Neuronal stem cell (in vitro differentiated cells): ENCODE measurements at regions not wholly inside any gene's neighbourhood (a gene's known extent, or its start where the extent isn't known, plus 50 kb on each side); places are given as distances from the start of the nearest gene placed in this dataset.

Experiments
- DNase-seq: peaks from one replicate; pipeline ENCODE4 v3.0.0-alpha.2; 2013; ENCODE audit warnings: low spot score
- H2AFZ ChIP-seq: one replicate; pipeline ENCODE4 v1.6.1; 2013; ENCODE audit warnings: mild to moderate bottlenecking, low read length, inconsistent platforms
- H2AK5ac ChIP-seq: 2 replicates; pipeline ENCODE4 v1.6.1; 2013; ENCODE audit warnings: low read depth, mild to moderate bottlenecking, inconsistent platforms, low read length, moderate library complexity, mixed read lengths
- H2BK120ac ChIP-seq: 2 replicates; pipeline ENCODE4 v1.6.1; 2013; ENCODE audit warnings: low read depth, mild to moderate bottlenecking, inconsistent platforms, low read length, moderate library complexity, mixed read lengths
- H2BK12ac ChIP-seq: one replicate; pipeline ENCODE4 v1.6.1; 2013; ENCODE audit warnings: low read length, inconsistent platforms
- H2BK15ac ChIP-seq: 2 replicates; pipeline ENCODE4 v1.6.1; 2013; ENCODE audit warnings: mild to moderate bottlenecking, low read length, inconsistent platforms, mixed read lengths
- H2BK5ac ChIP-seq: one replicate; pipeline ENCODE4 v1.6.1; 2013; ENCODE audit warnings: inconsistent platforms, mild to moderate bottlenecking, low read length, moderate library complexity
- H3K14ac ChIP-seq: one replicate; pipeline ENCODE4 v1.6.1; 2013; ENCODE audit warnings: low read length, inconsistent platforms
- H3K18ac ChIP-seq: 2 replicates; pipeline ENCODE4 v1.6.1; 2013; ENCODE audit warnings: low read length, inconsistent platforms
- H3K23ac ChIP-seq: 2 replicates; pipeline ENCODE4 v1.6.1; 2013; ENCODE audit warnings: low read depth, mild to moderate bottlenecking, mixed read lengths, low read length, inconsistent platforms; ENCODE audit not compliant: poor library complexity
- H3K27ac ChIP-seq: replicated peaks from 3 replicates; pipeline ENCODE4 v1.5.1; 2013; ENCODE audit warnings: low read length, inconsistent platforms
- H3K27me3 ChIP-seq, 3 experiments: 2 replicates each; pipeline ENCODE4 v1.6.1; 2013; ENCODE audit warnings: low read length in 3 of 3, mild to moderate bottlenecking in 2 of 3, inconsistent platforms in 1 of 3, low read depth in 1 of 3, mixed read lengths in 1 of 3, moderate library complexity in 1 of 3; ENCODE audit not compliant: control insufficient read depth in 3 of 3, insufficient read depth in 3 of 3
- H3K36me3 ChIP-seq, 2 donors: replicated peaks in 1 of 2; 2 replicates each; pipeline ENCODE4 v1.6.1; 2013; ENCODE audit warnings: low read length in 2 of 2; ENCODE audit not compliant: control insufficient read depth in 2 of 2, insufficient read depth in 2 of 2
- H3K4ac ChIP-seq: 2 replicates; pipeline ENCODE4 v1.6.1; 2013; ENCODE audit warnings: inconsistent platforms, mild to moderate bottlenecking, low read length, moderate library complexity
- H3K4me1 ChIP-seq, 2 donors: 1 replicate in 1 of 2; 2 replicates in 1 of 2; pipeline ENCODE4 v1.6.1; 2013; ENCODE audit warnings: low read length in 2 of 2, low read depth in 1 of 2; ENCODE audit not compliant: control insufficient read depth in 2 of 2, insufficient read depth in 1 of 2
- H3K4me2 ChIP-seq: one replicate; pipeline ENCODE4 v1.6.1; 2013; ENCODE audit warnings: mild to moderate bottlenecking, low read length, inconsistent platforms; ENCODE audit not compliant: insufficient read depth, poor library complexity, severe bottlenecking
- H3K4me3 ChIP-seq, 2 donors: 2 replicates each; pipeline ENCODE4 v1.5.1; 2013; ENCODE audit warnings: low read length in 2 of 2, mild to moderate bottlenecking in 2 of 2, inconsistent platforms in 1 of 2, moderate library complexity in 1 of 2
- H3K79me1 ChIP-seq: one replicate; pipeline ENCODE4 v1.6.1; 2013; ENCODE audit warnings: low read depth, mild to moderate bottlenecking, inconsistent platforms, low read length, moderate library complexity
- H3K9ac ChIP-seq: one replicate; pipeline ENCODE4 v1.6.1; 2013; ENCODE audit warnings: mild to moderate bottlenecking, low read depth, low read length, inconsistent platforms; ENCODE audit not compliant: poor library complexity
- H3K9me3 ChIP-seq, 2 donors: replicated peaks in 1 of 2; 2 replicates each; pipeline versions ENCODE3 to v1.6.1; 2013; ENCODE audit warnings: low read length in 2 of 2, mild to moderate bottlenecking in 2 of 2, inconsistent platforms in 1 of 2, low read depth in 1 of 2, mixed read lengths in 1 of 2, moderate library complexity in 1 of 2; ENCODE audit not compliant: control insufficient read depth in 2 of 2, insufficient read depth in 1 of 2
- H4K8ac ChIP-seq: one replicate; pipeline ENCODE4 v1.6.1; 2013; ENCODE audit warnings: low read depth, mild to moderate bottlenecking, inconsistent platforms, low read length, moderate library complexity
- H4K91ac ChIP-seq: one replicate; pipeline ENCODE4 v1.6.1; 2013; ENCODE audit warnings: low read length, low read depth, mild to moderate bottlenecking, inconsistent platforms; ENCODE audit not compliant: poor library complexity
- WGBS, 2 donors: extraction: QIAGEN DNeasy Blood & Tissue Kit; methylation state at CpG; one replicate each; pipeline ENCODE4 v1.1.7; 2013; ENCODE audit warnings: missing lambda C conversion rate in 2 of 2, mixed read lengths in 1 of 2; ENCODE audit not compliant: insufficient read length in 2 of 2, insufficient replicate concordance in 1 of 2; ENCODE audit errors: extremely low coverage in 2 of 2; 5-methylcytosine and 5-hydroxymethylcytosine counted together

- Histone ChIP-seq H3K27me3 (peaks cover 0 to 2% (median 0%) of the 10 kb centered on the region in 3 experiments), H3K4me1 (no peaks in the 10 kb centered on the region), H3K18ac (no peak overlapping the region), H3K27ac (no peak overlapping the region), H4K91ac (no peak overlapping the region), H2AFZ (no peak overlapping the region), H3K36me3 (no peaks in the 10 kb centered on the region), H3K9ac (no peak overlapping the region), H3K79me1 (no peaks in the 10 kb centered on the region), H3K14ac (no peak overlapping the region), H3K4ac (no peak overlapping the region), H2BK5ac (no peak overlapping the region), H3K4me3 (no peak overlapping the region), H2AK5ac (no peak overlapping the region), H3K23ac (peak overlapping the region; percentile 94), H3K4me2 (no peak overlapping the region), H2BK15ac (no peak overlapping the region), H2BK120ac (no peak overlapping the region), H3K9me3 (no peaks in the 10 kb centered on the region), H4K8ac (no peak overlapping the region), H2BK12ac (no peak overlapping the region)
- no CpG with 5 or more reads among the region's 11 CpGs for WGBS, 2 donors
- DNase-seq = peak; percentile 45
Observed at GRCh38 chr22:22710719-22711531, 66.5 kb downstream of the GGTLC2 start.

- H3K4me1 ChIP-seq = no peaks in the 10 kb centered on the region
- H3K79me1 ChIP-seq = no peaks in the 10 kb centered on the region
- H3K4me2 ChIP-seq = no peak overlapping the region
- no peaks in the 10 kb centered on the region for H3K36me3 ChIP-seq
- no peak overlapping the region for H4K8ac ChIP-seq
- H2BK120ac ChIP-seq = no peak overlapping the region
- DNase-seq = no peak
- no peak overlapping the region for H2AFZ ChIP-seq
- H3K9me3 ChIP-seq = no peaks in the 10 kb centered on the region
- peak overlapping the region; percentile 56 for H3K23ac ChIP-seq
- H3K27me3 ChIP-seq = peaks cover 0 to 2% (median 0%) of the 10 kb centered on the region in 3 experiments
- no peak overlapping the region for H3K27ac ChIP-seq
- no peak overlapping the region for H2BK12ac ChIP-seq
- H3K18ac ChIP-seq = no peak overlapping the region
- H3K4ac ChIP-seq = no peak overlapping the region
- H2BK15ac ChIP-seq = no peak overlapping the region
- no peak overlapping the region for H2BK5ac ChIP-seq
- no peak overlapping the region for H3K9ac ChIP-seq
- H4K91ac ChIP-seq = no peak overlapping the region
- H3K14ac ChIP-seq = no peak overlapping the region
- H3K4me3 ChIP-seq = no peak overlapping the region
- WGBS, 2 donors = no CpG with 5 or more reads among the region's 5 CpGs
- H2AK5ac ChIP-seq = no peak overlapping the region
Observed at GRCh38 chr22:22711532-22711913, 67.1 kb downstream of the GGTLC2 start.

GRCh38 chr22:22712092-22712658, 67.8 kb downstream of the GGTLC2 start:
- no peak overlapping the region for H3K4me3 ChIP-seq
- no peak for DNase-seq
- H2BK120ac ChIP-seq = no peak overlapping the region
- peak overlapping the region; percentile 67 for H3K18ac ChIP-seq
- no peaks in the 10 kb centered on the region for H3K9me3 ChIP-seq
- WGBS, 2 donors = no CpG with 5 or more reads among the region's 6 CpGs
- H4K8ac ChIP-seq = no peak overlapping the region
- H3K4me2 ChIP-seq = no peak overlapping the region
- no peaks in the 10 kb centered on the region for H3K4me1 ChIP-seq
- H3K14ac ChIP-seq = no peak overlapping the region
- H3K23ac ChIP-seq = peak overlapping the region; percentile 96
- peaks cover 0 to 2% (median 0%) of the 10 kb centered on the region in 3 experiments for H3K27me3 ChIP-seq
- no peak overlapping the region for H3K9ac ChIP-seq
- no peak overlapping the region for H2BK5ac ChIP-seq
- H4K91ac ChIP-seq = no peak overlapping the region
- H3K27ac ChIP-seq = no peak overlapping the region
- H3K36me3 ChIP-seq = no peaks in the 10 kb centered on the region
- H2BK15ac ChIP-seq = no peak overlapping the region
- no peak overlapping the region for H2BK12ac ChIP-seq
- H3K79me1 ChIP-seq = no peaks in the 10 kb centered on the region
- H2AFZ ChIP-seq = no peak overlapping the region
- H2AK5ac ChIP-seq = no peak overlapping the region
- no peak overlapping the region for H3K4ac ChIP-seq

GRCh38 chr22:22712666-22713365, 68.4 kb downstream of the GGTLC2 start:
- H4K91ac ChIP-seq = no peak overlapping the region
- H3K9ac ChIP-seq = no peak overlapping the region

More at GRCh38 chr22:22712666-22713365, 68.4 kb downstream of the GGTLC2 start:
- H3K14ac ChIP-seq = no peak overlapping the region
- H3K4me3 ChIP-seq = no peak overlapping the region
- no peaks in the 10 kb centered on the region for H3K4me1 ChIP-seq
- H2BK120ac ChIP-seq = no peak overlapping the region
- no peak overlapping the region for H3K4ac ChIP-seq
- H4K8ac ChIP-seq = no peak overlapping the region
- H2BK5ac ChIP-seq = no peak overlapping the region
- no peaks in the 10 kb centered on the region for H3K79me1 ChIP-seq
- peaks cover 0 to 2% (median 0%) of the 10 kb centered on the region in 3 experiments for H3K27me3 ChIP-seq
- H3K27ac ChIP-seq = no peak overlapping the region
- no peak overlapping the region for H2AK5ac ChIP-seq
- H3K18ac ChIP-seq = no peak overlapping the region
- no peak overlapping the region for H2BK12ac ChIP-seq
- no peak overlapping the region for H2BK15ac ChIP-seq
- H2AFZ ChIP-seq = no peak overlapping the region
- no CpG with 5 or more reads among the region's 13 CpGs for WGBS, 2 donors
- DNase-seq = no peak
- no peaks in the 10 kb centered on the region for H3K36me3 ChIP-seq
- no peak overlapping the region for H3K4me2 ChIP-seq
- no peaks in the 10 kb centered on the region for H3K9me3 ChIP-seq
- H3K23ac ChIP-seq = peak overlapping the region; percentile 53
